Forelimb muscle (tissue), 1 donor: ENCODE measurements at regions not wholly inside any gene's neighbourhood (a gene's known extent, or its start where the extent isn't known, plus 50 kb on each side); places are given as distances from the start of the nearest gene placed in this dataset.

ENCODE experiments used
- DNase-seq: peaks from one replicate; pipeline ENCODE4 v3.0.0-alpha.2; 2013; ENCODE audit warnings: low read depth

DNA sequence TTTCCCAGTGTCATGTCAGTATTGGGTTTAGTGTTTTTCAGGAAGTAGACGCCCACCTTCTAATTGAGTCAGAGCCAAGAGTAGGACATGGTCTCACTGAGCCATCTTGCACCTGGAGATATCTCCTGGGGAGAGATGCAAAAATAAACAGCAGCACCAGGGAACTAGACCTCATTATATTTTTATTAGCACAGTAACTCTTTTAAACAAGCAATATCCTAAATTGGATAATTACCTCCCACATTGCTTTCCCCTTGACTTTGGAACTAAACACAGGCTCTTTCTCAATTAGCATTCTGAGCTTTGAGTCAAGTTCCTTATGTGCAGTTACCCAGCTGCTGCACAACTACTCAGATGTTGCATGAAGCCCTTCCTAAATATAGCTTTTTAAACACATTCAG lies 175.4 kb downstream of the IBTK start:
- no peak for DNase-seq

DNA sequence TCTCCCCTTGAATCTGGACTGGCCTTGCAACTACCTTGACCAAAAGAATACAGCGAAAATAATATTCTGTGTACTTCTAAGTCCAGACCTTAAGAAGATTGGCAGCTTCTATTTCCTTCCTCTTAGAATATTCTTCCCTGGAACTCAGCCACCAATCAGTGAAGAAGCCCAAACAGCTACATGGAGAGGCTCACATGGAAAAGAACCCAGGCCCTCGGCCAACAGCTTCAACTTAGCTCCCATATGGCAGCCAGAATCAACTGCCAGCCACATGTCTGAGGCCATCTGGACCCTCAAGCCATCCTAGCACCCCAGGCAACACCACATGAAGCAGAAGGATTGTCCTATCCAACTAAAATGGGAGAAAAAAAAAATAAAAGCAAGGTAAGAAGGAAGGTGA lies 178.8 kb downstream of the IBTK start:
- DNase-seq = no peak

DNA sequence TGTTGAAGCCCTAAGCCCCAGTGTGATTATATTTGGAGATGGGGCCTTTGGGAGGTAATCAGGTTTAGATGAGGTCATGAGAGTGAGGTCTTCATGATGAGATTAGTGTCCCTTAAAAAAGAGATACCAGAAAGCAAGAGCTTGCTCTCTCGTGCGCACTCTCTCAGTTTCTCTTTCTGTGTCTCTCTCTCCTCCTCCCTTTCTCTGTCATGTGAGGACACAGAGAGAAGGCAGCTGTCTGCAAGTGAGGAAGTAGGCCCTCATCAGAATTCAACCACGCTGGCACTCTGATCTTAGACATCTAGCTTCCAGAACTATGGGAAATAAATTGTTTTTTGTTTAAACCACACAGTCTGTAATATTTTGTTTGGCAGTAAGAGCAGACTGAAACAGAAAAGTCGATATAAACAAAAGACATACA lies 180.5 kb downstream of the IBTK start:
- DNase-seq = no peak

DNA sequence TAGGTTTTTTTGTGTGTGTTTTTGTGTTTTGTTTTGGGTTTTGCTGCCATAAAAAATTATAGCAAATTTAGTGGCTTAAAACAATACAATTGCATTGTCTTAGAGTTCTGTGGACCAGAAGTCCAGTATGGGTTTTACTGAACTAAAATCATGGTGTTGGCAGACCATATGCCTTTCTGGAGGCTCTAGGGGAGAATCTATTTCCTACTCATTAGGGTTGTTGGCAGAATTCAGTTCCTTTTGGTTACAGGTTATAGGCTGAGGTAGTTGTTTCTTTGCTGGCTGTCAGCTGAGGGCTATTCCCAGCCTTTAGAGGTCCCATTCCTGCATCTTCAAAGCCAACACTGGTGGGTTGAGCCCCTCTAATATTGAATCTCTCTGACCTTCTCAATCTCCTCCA lies 181.3 kb downstream of the IBTK start:
- DNase-seq = no peak

DNA sequence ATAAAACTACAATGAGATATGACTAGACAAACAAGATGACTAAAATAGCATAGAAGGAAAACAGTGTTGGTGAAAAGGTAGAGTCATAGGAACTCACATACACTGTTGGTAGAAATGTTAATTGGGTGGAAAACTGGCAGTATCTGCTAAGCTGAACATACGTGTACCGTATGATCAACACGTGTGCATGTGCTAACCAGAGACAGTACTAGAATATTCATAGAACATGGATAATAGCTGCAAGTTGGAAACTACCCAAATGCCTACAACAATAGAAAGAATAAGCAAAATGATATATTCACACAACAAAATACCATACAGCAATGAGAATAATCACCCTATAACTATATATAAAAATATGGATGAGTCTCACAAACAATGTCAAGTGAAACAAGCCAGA lies 184.0 kb downstream of the IBTK start:
- DNase-seq = no peak

DNA sequence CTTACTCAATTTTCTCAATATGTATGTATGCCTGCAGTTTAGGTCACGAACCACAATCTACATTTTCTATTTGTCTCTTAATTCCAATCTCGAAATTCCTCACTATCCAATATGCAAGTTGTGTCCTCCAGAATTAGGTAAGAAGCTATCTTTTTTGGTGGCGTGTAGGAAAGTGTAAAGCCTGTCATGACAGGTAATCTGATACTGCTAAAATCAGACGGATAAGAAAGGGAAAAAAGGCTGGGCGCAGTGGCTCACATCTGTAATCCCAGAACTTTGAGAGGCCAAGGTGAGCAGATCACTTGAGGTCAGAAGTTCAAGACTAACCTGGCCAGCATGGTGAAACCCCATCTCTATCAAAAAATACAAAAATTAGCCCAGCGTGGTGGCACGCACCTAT lies 185.3 kb downstream of the IBTK start:
- DNase-seq = no peak

DNA sequence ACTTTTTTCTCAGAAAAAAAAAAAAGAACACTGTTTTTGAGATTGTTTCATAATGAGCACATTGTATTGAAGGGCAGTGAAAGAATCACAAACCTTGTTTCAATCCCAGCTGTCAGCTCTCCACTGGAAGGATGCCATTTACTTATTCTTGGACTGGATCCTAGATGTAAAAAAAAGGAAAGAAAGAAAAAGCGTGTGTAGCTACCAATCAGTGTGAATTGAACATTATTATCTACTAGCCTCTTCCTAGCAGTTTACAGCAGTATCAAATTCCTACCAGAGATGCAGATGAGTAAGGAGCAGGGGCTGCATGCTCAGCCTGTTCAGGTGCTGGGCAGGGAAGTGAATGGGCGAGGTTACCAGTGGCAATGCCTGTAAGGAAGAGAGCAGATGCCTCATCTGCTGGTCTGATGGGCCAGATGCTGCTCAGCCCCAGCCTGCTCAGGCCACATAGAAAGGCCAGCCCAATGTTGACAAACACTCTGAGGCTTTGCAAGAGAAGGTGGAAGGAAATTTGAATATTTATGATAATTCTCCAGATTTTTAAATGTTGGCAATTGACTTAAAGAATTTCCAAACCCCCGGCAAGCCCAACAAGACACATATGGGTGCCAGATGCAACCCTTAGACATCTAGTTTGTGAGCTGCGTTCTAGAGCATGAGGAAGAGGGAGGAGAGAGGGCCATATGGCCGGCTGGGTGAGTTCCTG lies 189.5 kb downstream of the IBTK start:
- no peak for DNase-seq

DNA sequence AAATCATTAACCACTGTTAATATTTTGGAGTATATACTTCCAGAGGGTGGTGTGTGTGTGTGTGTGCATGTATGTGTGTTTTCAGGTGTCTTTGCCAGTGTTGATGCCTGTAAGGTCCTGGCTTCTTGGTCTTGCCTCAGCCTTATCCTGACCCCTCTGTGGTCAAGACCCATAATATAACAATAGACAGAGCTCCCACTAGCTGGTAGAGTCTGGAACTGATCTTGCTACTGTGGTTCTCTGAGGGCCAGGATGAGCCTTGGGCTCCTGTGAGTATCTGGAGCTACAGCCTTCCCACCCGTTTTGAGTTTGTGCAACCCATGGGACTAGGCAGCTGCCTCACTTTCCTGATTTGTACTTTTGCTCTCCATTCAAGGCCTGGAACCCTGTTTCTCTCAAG lies 191.0 kb downstream of the IBTK start:
- no peak for DNase-seq

DNA sequence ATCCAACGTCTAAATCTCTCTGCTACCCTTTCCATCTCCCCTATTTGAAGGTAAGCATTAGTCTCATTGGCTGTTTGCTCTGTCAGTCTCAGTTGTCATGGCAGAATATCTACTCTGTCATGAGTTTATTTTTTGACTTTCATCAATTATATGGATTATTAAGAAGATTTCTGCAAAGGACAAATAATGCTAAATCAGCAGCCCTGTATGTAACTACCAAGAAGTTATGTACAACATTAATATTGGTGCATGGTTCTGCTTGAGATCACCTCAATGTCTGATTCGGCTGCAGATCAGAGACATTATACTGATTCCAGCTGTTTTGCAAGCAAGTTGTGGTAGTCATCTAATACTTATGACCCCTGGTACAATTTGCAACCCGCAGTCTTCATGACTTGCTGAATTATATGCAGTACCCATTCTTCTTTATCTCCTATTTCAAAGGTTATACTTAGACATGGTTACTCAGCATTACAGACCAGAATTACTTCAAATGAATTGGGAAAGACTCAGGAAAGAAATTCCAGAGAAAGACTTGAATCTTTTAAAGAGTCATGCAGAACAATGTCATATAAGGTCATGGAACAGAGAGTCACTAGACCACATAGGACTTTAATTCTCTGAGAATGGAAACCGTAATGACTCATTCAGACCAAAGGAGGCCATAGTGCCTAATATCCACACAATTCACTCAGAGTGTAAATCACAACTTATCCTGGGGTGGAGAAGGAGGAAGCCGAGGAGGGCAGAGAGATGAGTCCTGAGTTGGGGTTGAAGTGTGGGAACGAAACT lies 201.4 kb downstream of the IBTK start:
- no peak for DNase-seq

DNA sequence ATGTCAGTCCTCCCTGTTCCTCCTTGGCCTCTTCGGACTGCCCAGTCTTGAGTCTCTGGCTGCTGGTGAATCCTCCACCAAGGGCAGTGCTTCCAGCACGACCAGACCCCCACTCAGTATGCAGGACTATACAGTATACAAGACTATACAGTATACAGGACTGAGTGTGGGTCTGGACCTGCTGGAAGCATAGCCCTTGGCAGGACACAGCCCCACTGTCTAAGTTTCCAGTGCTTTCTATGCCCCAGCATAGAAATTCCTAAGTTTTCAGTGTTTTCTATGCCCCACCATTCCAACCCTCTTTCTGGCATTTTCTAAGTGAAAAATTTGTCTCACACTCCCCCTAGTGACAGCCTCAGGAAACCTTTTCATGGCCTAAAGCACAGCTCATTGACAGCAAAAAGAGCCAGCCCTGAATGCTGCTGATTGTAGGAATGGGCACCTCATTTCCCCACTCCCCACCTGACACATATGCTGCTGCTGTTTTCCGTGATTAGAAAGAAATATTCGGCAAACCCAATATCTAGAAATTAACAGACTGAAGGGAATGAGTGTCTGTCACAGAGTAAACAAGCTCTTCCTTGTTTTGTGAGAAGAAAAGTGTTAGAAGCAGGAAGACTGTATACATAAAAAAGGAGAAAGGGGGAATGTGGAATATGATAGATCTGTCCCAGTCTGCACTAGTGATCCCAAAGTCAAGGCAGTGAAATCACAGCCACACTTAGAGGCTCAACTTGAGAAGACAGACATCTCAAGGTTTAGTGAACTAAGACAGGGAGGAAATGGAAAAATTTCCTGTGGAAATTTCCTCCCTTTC lies 206.9 kb downstream of the IBTK start:
- no peak for DNase-seq

DNA sequence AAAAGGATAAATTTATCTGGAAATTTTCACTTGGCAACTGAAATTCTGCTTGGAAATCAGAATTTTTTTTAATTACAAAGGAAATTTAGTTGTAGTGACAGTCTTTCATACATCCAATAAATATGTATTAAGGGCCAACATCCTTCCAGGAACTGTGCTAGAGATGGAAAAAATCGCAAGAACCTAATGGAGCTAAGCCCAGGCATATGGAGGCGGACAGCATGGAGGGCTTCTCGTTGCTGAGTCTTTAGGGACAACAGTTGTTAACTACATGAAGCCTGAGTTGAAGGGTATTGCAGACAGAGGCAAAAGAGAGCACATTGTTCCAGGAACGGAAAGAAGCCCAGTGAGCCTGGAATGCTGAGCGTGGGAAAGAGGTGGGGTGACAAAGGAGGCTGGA lies 208.9 kb downstream of the IBTK start:
- DNase-seq = no peak

DNA sequence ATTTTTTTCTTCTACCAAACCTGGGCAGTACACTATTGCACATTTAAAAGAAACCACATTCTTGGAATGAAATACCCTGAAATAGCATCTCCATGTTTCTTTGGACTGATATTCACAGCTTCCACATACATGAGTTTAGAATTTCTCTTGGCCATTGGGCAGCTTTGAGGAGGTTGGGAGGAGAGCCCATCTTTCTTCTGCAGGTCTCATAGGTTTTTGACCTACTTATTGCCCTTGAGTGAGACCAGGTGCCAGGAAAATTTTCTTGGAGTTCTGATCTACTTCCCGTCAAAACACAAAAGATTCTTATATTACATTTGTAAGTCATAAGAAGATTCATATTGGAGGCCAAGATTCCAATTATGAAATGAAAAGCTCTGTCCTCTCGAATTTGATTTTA lies 212.0 kb downstream of the IBTK start:
- DNase-seq = no peak

DNA sequence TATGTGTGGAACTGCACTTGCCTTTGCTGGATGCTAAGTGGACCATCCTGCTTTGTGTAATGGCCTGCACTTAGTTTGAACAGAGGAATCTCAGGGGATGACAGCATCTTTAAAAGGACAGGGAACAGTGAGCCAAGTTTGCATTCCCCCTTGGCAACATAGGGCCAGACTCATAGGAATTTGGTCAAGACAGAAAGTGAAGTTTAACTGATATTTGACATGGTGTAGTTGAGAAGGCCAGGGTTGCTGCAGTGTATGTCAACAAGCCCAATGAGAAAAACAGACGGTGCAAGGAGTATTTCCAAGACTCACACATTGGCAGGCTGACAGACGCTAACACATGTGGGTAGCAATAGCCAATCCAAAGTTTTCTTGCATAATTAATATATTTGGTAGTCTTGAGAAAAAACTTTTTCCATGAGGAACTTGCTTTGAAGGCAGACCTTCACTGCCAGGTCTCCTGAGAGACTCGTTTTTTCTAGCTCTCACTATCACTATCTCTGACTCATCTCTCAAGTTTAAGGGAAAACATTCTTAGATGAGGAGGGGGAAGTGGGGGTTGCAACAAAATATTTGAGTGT lies 213.8 kb downstream of the IBTK start:
- DNase-seq = peak; percentile 68

DNA sequence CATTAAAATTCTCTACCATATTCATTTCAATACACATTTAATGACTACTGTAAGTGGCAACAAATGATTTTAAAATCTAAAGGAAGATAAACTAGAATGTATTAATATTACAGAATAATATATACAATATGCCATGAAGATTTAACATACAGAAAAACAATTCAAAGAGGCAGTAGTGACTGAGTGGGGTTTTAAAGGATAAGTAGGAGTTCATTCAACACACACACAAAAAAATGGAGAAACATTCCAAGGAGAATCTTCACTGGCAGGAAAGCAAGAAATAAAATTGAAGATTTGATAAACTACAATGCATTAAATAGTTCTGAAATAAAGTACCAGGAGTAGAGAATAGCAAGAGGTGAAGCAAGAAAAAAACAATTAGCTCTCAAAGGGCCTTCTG lies 215.1 kb downstream of the IBTK start:
- DNase-seq = no peak

DNA sequence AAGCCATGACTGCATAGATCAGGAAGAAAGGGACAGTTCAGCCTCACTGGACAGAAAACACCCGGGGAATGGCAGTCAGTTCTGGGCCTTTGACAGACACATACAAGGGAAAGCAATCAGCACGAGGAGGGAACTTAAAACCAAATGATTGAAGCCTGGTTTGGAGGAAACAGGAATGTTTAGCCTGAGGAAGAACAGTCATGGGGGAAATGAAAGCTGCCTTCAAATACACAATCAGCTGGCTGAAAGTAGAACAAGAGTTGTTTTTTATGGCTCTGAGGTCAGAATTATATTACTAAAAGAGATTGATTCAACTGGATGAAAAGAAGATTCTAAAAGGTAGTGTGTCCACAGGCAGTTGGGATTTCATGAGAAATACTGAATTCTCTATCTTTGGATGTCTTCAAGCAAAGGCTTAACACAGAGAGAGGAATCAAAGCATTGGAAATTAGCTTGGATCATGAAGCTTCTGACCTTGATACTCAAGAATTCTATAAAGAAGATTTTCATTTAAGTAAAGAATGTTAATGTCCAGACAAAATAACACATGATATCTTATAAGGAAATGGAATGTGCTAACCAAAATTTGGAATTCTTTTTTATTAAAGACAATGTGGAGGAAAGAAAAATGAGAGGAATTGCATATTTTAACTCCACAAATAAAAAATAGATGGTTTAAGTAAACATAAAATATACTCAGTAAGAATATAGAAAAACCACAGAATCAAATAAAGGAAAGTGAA lies 216.6 kb downstream of the IBTK start:
- DNase-seq = no peak

DNA sequence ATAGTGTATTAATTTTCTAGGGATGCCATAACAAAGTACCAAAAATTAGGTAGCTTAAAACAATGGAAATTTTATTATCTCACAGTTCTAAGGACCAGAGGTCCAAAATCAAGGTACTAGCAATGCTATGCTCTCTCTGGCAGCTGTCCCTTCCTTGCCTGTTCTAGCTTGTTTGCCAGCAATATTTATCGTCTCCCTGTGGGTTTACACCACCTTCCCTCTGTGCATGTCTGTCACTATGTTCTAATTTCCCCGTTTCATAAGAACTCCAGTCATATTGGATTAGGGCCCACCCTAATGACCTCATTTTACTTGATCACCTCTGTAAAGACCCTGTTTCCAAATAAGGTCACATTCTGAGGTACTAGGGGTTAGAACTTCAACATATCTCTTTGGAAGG lies 217.2 kb downstream of the IBTK start:
- no peak for DNase-seq

DNA sequence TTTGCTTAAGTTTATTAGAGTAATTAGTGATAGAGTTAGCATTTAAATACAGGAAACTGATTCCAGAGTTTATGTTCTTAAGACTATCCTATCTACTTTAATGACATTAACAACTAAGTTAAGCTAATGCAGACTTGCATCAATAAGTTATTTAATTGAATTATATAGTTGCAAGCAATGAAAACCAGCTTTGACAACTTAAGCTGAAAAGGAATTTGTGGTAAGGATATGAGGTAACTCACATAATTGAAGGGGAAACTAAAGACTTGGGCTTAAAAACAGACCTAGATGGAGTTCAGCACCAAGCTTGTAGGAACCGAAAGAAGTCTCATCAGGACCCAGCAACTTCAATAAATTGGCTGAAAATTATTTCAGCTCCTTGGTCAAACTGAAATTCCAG lies 222.3 kb downstream of the IBTK start:
- DNase-seq = no peak

DNA sequence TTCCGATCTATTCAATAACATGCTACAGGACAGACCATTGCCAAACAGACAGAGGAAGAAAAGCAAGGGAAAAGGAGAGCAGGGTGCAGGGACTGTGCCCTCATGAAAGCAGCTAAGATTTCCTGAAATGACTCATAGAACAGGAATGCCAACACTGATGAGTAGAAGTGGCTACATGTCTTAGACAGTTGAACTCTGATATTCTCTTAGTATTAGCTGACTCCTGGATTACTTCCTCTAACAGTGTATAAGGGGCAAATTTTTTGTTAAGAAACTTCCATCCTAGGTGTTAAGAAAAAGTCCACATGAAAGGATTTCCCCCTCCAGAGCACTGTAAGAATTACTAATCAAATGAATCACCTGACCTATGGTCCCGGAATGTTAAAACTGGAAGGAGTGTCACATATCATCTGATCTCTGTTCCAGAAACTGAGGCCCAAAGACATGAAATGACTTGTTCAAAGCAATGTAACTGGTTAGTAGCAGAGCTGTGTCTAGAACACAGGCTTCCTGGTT lies 224.9 kb downstream of the IBTK start:
- no peak for DNase-seq

DNA sequence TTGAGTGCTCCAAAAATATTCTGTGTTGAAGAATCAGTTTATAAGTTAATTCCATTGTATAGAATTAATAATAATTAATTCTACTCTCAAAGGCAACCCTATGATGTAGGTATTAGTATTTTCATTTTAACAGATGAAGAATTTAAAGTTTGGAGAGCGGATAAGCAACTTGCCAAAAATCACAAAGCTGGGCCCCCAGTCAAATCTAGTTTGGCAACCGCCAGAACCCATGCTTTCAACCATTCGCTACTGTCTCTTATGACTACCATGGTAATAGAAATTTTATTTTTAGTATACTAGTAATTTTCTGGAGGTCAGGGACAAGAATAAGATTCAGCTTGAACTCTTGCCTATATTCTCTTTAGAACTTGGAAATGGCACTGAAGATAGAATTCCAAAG lies 229.8 kb downstream of the IBTK start:
- no peak for DNase-seq

DNA sequence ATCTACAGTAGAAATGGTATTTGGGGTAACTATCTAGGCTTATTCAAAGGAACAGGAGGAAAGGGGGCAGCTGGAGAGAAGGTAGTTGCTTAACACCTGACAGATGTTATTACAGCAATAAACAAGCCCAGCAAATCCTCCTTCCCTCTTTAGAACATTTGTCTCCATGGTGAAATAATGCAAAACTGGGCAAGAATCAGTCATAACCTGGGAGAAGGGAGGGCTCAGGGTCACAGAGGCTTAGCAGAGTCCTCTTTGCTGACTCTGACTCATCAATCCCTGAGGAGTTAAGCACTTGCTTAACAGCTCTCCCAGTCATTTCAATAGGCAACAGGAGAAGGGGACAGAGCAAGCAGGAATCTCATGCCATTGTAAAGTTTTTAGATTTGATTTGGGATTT lies 230.3 kb downstream of the IBTK start:
- no peak for DNase-seq

DNA sequence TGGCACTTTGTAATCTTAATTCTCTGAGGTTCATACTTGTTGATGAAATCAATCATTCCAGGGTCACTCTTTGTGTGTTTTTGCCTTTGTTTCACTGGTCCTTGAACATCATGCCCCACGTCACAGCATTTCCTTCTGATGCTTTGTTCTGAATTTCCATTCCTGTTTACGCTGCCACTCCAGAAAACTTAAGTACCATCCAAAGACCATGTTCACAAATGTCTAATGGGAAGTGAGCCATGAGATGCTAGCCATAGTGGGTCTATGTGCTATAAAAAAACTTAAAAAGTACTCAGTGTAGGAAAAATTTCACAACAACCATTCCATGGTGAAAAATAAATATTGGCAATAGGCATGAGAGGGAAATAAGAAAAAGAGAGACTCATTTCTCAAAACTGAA lies 232.0 kb downstream of the IBTK start:
- no peak for DNase-seq
